MCF 10A (cell line): ENCODE measurements at regions not wholly inside any gene's neighbourhood (a gene's known extent, or its start where the extent isn't known, plus 50 kb on each side); places are given as distances from the start of the nearest gene placed in this dataset.

Experiments
- BruUV-seq: library from RNA; stranded (reverse); fragments of 400-500 nt; replicated peaks from 2 replicates; lab custom pipeline; 2021; lab: Mats Ljungman, UMichigan
- CTCF ChIA-PET: fragments of 300-600 bp; sonication (Branson Sonifier 250); formaldehyde crosslinking; extraction: SDS; loops from one replicate; lab custom pipeline; 2021; ENCODE audit warnings: antibody characterized with exemption, inconsistent platforms; lab: Yijun Ruan, JAX
- POLR2A ChIA-PET: fragments of 300-600, 350-650 bp; sonication (Branson Sonifier 250); formaldehyde crosslinking; extraction: SDS; loops from one replicate; lab custom pipeline; 2020; ENCODE audit warnings: antibody characterized with exemption, inconsistent platforms; lab: Yijun Ruan, JAX
- DNase-seq: peaks from one replicate; pipeline ENCODE4 v3.0.0-alpha.2; 2018; ENCODE audit not compliant: unreplicated experiment
- H3K27ac Mint-ChIP-seq: one replicate; pipeline ENCODE4 v1.8.0; 2022; ENCODE audit warnings: mild to moderate bottlenecking, low read depth, mixed read lengths; ENCODE audit not compliant: unreplicated experiment
- H3K27me3 Mint-ChIP-seq: one replicate; pipeline ENCODE4 v1.8.0; 2022; ENCODE audit warnings: mixed read lengths; ENCODE audit not compliant: insufficient read depth, unreplicated experiment
- H3K36me3 Mint-ChIP-seq: one replicate; pipeline ENCODE4 v1.8.0; 2022; ENCODE audit warnings: mild to moderate bottlenecking, moderate library complexity, mixed read lengths; ENCODE audit not compliant: insufficient read depth, unreplicated experiment
- H3K4me1 Mint-ChIP-seq: one replicate; pipeline ENCODE4 v1.8.0; 2022; ENCODE audit warnings: mixed read lengths; ENCODE audit not compliant: insufficient read depth, unreplicated experiment
- H3K4me3 Mint-ChIP-seq: one replicate; pipeline ENCODE4 v1.8.0; 2022; ENCODE audit warnings: mild to moderate bottlenecking, moderate library complexity, mixed read lengths; ENCODE audit not compliant: unreplicated experiment
- H3K9me3 Mint-ChIP-seq: one replicate; pipeline ENCODE4 v1.8.0; 2022; ENCODE audit warnings: mixed read lengths; ENCODE audit not compliant: unreplicated experiment
- CTCF ChIP-seq: fragments of 200-600 bp; IDR thresholded peaks from one replicate; pipeline ENCODE4 v1.8.0; 2022; ENCODE audit warnings: antibody characterized with exemption, mild to moderate bottlenecking; ENCODE audit not compliant: unreplicated experiment
- intact Hi-C: fragments of 100-400 bp; cut with micrococcal nuclease; formaldehyde crosslinking; loops from 2 replicates; pipeline ENCODE4 v1.14.1; 2022

- H3K27me3 Mint-ChIP-seq = peaks cover 19% of the 10 kb centered on the region
- CTCF ChIA-PET = interaction anchor here (0.7 to 1.2 kb wide), 3 partner anchors 22 to 142 kb away, joined by 3 to 9 read pairs (median 5); no protein-coding TSS in a partner anchor
- POLR2A ChIA-PET = no interaction called here
- H3K27ac Mint-ChIP-seq = no peak overlapping the region
- no peaks in the 10 kb centered on the region for H3K36me3 Mint-ChIP-seq
- no peaks in the 10 kb centered on the region for H3K4me1 Mint-ChIP-seq
- intact Hi-C loops = no loop called here
- no peak overlapping the region for H3K4me3 Mint-ChIP-seq
- no TSS peak for BruUV-seq
- TF ChIP-seq CTCF = no peak
- DNase-seq = no peak
- H3K9me3 Mint-ChIP-seq = peaks cover 8% of the 10 kb centered on the region
Measured at GRCh38 chr6:109897025-109897424, 81.1 kb upstream of the GPR6 start.

DNA sequence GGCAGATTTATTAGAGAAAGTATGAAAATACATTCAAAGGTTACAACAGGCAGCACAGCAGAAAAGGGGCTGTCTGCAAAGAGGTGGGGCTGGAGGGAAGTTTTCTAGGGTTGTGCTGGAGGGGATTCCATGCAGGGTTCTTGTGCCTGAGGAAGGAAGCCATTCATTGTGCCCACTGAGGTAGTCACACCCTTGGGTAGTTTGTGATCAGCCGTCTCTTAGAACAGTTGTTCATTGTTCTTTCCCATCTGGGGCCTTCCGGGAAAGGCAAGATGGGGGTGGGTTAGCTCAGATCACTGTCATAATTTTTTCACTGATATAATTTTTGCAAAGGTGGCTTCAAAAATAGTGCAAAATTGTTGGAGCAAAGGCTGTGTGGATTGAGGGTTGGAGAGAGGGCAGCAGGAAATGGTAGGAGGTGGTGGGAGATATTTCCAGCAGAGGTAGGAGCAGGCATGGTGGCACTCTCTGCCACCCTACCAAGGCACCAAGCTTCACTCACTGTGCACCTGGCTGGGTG is 80.5 kb upstream of the GPR6 start:
- peak overlapping the region; percentile 63 for H3K27ac Mint-ChIP-seq
- BruUV-seq = no TSS peak
- no peak overlapping the region for H3K4me3 Mint-ChIP-seq
- no peaks in the 10 kb centered on the region for H3K36me3 Mint-ChIP-seq
- H3K9me3 Mint-ChIP-seq = peaks cover 8% of the 10 kb centered on the region
- no peak for TF ChIP-seq CTCF
- intact Hi-C loops = no loop called here
- POLR2A ChIA-PET = no interaction called here
- DNase-seq = no peak
- peaks cover 25% of the 10 kb centered on the region for H3K27me3 Mint-ChIP-seq
- no peaks in the 10 kb centered on the region for H3K4me1 Mint-ChIP-seq
- CTCF ChIA-PET = interaction anchor here (0.6 to 1.2 kb wide), 4 partner anchors 11 to 141 kb away, joined by 3 to 9 read pairs (median 4); no protein-coding TSS in a partner anchor

DNA sequence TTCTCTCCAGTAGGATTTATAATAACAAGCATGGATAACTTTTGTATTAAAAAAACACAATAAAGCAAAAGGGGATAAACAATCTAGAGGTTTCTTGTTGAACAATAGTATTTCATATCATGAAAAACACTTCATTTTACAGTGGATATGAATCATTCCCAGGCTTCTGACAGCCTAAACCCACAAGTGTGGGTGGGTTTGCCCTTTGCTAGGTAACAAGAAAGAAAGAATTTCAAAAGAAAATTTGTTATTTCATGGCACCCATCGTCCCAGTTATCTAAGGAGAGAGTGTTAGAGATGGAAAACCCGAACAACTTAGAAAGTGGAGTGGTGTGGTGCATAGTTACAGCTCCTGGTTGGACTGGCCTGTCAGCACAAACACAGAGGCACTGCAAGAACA is 76.1 kb upstream of the GPR6 start:
- POLR2A ChIA-PET = interaction anchor here (0.6 kb wide), 1 partner anchor 9 kb away, joined by 3 read pairs; no protein-coding TSS in a partner anchor
- no peaks in the 10 kb centered on the region for H3K9me3 Mint-ChIP-seq
- H3K36me3 Mint-ChIP-seq = no peaks in the 10 kb centered on the region
- no peak overlapping the region for H3K27ac Mint-ChIP-seq
- H3K4me1 Mint-ChIP-seq = no peaks in the 10 kb centered on the region
- no TSS peak for BruUV-seq
- CTCF ChIA-PET = interaction anchor here (0.6 to 1.1 kb wide), 2 partner anchors 12 to 73 kb away, joined by 3 read pairs; no protein-coding TSS in a partner anchor
- TF ChIP-seq CTCF = no peak
- H3K27me3 Mint-ChIP-seq = peaks cover 48% of the 10 kb centered on the region
- intact Hi-C loops = no loop called here
- H3K4me3 Mint-ChIP-seq = no peak overlapping the region
- no peak for DNase-seq

- no peak for DNase-seq
- Mint-ChIP-seq H3K27me3 (peaks cover 42% of the 10 kb centered on the region), H3K9me3 (no peaks in the 10 kb centered on the region), H3K4me3 (no peak overlapping the region), H3K4me1 (no peaks in the 10 kb centered on the region), H3K27ac (no peak overlapping the region), H3K36me3 (no peaks in the 10 kb centered on the region)
- ChIA-PET POLR2A (interaction anchor here (0.6 kb wide), 1 partner anchor 9 kb away, joined by 3 read pairs; no protein-coding TSS in a partner anchor), CTCF (interaction anchor here (1.1 kb wide), 1 partner anchor 13 kb away, joined by 3 read pairs; no protein-coding TSS in a partner anchor)
- intact Hi-C loops = no loop called here
- TF ChIP-seq CTCF = no peak
- BruUV-seq = no TSS peak
Measured at GRCh38 chr6:109902870-109903269, 75.2 kb upstream of the GPR6 start.
